NCI-H2171 treated with DMSO at 0.1 percent for 48 hours (cell line): ENCODE measurements at regions not wholly inside any gene's neighbourhood (a gene's known extent, or its start where the extent isn't known, plus 50 kb on each side); places are given as distances from the start of the nearest gene placed in this dataset.

ENCODE experiments used
- DNase-seq: peaks from one replicate; lab custom pipeline; 2025; lab: John Stamatoyannopoulos, UW

GRCh38 chr1:81489372-81489934 lies 311.3 kb upstream of the ADGRL2 start:
- DNase-seq, result no peak

GRCh38 chr1:81484284-81484683 lies 316.4 kb upstream of the ADGRL2 start:
- DNase-seq, result no peak

- no peak for DNase-seq
These were observed 322.5 kb upstream of the ADGRL2 start for GRCh38 chr1:81478219-81478618.

GRCh38 chr1:81477710-81478109 lies 323.0 kb upstream of the ADGRL2 start:
- DNase-seq, result no peak

GRCh38 chr1:81472387-81472786 lies 328.3 kb upstream of the ADGRL2 start:
- no peak for DNase-seq

GRCh38 chr1:81471255-81471654 lies 329.5 kb upstream of the ADGRL2 start:
- no peak for DNase-seq

GRCh38 chr1:81470275-81470674 lies 330.5 kb upstream of the ADGRL2 start:
- no peak for DNase-seq

DNA sequence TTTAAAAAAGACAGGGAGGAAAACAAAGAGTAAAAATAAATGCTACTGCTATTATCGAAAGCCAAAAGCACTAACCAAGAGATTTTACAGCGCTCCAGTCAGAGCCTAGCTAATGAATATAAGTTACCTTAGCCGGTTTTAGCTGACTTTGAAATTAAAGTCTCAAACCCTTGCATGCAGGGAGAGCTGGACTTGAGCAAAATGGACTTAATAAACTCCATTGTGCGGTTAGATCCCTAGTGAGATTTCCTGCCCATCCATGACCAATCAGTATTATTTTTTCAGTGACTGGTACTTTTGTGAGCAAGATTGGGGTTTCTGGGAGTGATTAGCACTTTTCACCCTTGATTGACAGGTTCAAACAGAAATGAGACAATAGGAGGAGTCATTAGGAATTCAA lies 333.4 kb upstream of the ADGRL2 start:
- no peak for DNase-seq

- no peak for DNase-seq
These were observed 333.8 kb upstream of the ADGRL2 start for GRCh38 chr1:81466961-81467360.

DNA sequence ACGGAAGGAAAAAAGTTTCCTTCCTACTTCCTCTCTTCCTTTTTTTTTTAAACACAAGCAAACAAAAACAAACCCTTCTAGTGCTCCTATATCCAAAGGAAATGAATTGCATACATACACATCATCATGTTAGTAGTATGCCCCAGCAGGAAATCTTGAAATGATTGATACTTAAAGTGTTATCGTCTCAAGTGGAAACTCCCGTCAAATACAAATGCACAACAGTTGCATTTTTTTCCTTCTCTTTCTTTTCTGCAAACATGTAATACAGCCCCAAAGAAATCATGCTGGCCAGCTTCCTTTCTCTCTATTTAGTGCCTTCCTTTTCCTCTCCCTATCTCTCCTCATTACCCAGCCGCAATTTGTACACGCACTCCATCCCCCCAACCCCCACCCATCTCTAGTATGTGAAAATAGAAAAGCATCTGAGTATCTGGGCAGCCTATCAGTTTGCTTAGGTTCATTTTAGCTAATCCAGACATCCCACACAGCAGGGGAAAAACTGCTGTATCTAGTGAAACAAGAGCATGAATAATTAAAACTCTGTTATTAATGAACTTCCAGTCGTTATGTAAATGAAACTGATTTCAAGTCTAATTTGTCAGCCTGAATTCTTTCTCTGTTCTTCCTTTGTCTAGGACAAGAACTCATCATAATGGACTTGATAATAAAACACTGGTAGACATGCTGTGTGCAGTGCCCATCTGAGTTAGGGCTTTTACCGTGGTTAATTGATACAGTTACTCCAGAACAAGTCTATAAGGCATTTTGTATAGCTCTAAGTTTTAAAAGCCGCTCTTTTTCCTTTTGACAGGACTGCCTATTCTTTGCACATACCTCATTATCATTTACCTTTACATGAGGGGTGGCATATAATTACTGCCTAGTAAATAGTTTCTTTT lies 336.5 kb upstream of the ADGRL2 start:
- DNase-seq, result no peak

GRCh38 chr1:81459043-81459442 lies 341.7 kb upstream of the ADGRL2 start:
- DNase-seq, result no peak

- DNase-seq, result no peak
These were observed 342.5 kb upstream of the ADGRL2 start for GRCh38 chr1:81458186-81458585.

DNA sequence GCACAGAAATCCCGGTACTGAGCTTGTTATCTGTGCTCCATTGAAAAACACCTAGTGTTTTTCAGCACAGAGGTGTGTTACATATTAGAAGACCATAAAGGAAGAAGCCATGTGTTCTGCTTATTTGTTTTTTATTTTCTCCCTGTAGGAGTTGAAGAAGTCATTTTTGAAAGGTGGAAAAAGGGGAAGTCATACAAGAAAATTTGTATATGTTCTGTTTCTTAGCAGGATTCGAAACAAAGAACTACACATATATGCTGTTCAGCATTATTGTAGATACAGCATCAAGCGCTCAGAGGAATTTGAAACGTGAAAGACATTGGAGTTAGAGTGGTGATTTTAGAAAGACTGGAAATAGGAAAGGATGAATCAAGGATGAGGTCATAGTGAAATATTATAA lies 345.3 kb upstream of the ADGRL2 start:
- DNase-seq, result no peak

DNA sequence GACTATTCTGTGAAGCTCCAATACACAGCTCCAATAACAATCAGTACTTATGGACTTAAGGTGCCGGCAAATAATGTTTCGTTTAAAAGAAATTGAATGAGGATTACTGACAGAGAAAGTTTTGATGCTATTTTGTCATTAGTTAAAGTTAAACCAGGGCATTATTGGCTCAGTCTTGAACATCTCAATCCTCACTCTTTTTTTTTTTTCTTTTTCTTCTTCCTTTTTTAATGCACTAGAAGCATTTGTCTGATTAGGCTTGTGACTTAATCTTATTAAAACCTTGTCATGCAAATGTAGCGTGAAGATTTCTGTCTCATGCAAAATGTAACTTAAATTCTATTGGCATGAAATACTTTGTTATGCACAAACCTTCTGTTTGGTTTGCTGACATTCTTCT lies 346.8 kb upstream of the ADGRL2 start:
- no peak for DNase-seq

- DNase-seq, result no peak
These were observed 347.4 kb upstream of the ADGRL2 start for GRCh38 chr1:81453367-81453703.

- no peak for DNase-seq
These were observed 347.9 kb upstream of the ADGRL2 start for GRCh38 chr1:81452693-81453366.

DNA sequence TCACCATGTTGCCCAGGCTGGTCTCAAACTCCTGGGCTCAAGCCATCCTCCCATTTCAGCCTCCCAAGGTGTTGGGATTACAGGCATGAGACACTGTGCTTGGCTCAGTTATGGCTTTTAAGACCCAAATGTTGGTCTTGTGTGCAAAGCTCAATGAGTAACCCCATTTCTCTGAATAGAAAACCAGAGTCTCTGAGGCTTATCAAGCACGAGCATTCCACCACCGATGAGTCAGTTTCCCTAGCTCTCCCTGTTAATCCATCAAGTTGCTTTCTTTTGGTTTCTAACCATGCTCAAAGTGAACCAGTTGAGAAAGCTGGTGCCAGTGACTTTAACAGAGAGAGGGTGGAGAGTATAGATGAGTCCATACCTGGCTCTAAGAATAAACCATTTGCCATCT lies 350.9 kb upstream of the ADGRL2 start:
- no peak for DNase-seq

DNA sequence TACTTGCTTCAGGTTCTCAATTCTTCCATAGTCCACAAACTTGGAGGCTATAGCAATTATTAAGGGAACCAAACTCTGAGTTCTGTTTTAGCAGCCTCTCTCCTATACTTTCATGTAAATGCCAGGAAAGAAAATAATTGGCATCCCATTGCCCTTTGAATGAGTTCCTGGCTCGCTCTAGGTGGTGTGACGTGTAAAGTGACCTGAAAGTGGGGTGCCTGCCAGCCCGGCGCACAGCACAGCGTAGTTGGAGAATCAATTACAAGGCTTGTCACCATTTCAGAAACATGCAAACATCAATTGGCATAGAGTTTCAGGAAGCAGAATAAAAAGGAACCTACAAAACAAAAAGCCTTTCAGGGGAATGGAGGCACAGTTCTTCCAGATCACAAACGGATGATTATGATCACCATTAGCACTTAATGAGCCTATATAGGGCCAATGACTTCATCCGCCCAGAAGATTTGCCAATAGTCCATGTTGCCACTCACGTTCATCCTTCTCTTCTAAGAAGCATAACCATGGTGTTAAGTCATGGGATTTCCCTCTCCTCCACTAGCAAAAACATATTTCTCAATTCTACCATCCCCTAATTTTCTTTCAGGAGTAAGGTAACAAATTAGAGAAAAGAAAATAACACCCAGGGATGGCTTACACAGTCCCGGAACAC lies 354.6 kb upstream of the ADGRL2 start:
- no peak for DNase-seq

GRCh38 chr1:81443288-81443687 lies 357.4 kb upstream of the ADGRL2 start:
- no peak for DNase-seq

GRCh38 chr1:81439046-81439823 lies 361.5 kb upstream of the ADGRL2 start:
- no peak for DNase-seq

DNA sequence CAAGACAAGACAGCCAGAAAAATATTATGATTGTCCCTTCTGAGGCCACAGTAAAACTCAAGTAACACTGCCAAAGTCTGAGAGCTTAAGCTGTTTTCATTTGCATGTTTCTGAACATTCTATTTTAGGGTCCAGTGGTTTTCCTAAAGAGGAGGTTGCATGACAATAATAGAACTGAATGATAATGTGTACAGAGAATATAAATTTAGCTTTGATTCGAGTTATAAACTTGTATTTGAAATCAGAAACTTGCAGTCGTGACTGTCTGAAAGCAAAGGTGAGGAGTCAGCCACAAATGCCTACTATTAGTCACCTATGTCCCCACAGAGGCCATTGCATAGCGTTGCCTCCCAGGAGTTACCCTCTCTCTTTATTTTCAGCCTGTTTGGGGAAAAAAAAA lies 363.1 kb upstream of the ADGRL2 start:
- DNase-seq, result no peak

DNA sequence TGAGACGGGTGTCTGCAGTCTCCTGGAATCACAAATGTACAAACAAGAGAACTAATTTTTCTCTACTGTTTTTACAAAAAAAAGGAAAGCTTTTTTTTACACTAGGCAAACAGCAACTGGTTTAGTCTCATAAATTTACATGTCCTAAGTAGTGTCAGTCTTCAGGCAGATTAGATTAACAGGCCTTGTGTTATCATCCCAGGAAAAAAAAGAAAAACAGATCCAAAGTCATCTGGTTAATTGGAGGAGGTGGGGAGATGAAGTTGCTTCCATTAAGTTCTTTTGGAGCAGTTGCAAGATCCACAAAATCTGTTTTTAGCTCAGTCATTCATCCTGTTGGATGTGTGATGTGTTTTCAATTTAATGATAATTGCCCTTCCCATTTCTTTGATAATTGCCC lies 363.5 kb upstream of the ADGRL2 start:
- DNase-seq, result no peak
